ENCODE measurements at regions not wholly inside any gene's neighbourhood (a gene's known extent, or its start where the extent isn't known, plus 50 kb on each side); places are given as distances from the start of the nearest gene placed in this dataset.

- TF ChIP-seq E2F6 (IDR thresholded peaks at IDR 0.05) (peak; percentile 60), HDAC6 (IDR thresholded peaks at IDR 0.05; ENCODE audit: low read depth, low read length) (no peak), GTF2F1 (IDR thresholded peaks at IDR 0.05; ENCODE audit: borderline replicate concordance, low read depth, low read length) (no peak), SP2 (IDR thresholded peaks at IDR 0.05; ENCODE audit: low read length) (no peak)
Measured at GRCh38 chr6:150528648-150529285, 70.9 kb upstream of the PLEKHG1 start (continued).

Data from H1 (cell line).